ENCODE measurements at regions not wholly inside any gene's neighbourhood (a gene's known extent, or its start where the extent isn't known, plus 50 kb on each side); places are given as distances from the start of the nearest gene placed in this dataset.

- intact Hi-C loops (cut with micrococcal nuclease): no loop called here
- TF ChIP-seq EZH2 (IDR thresholded peaks at IDR 0.05; ENCODE audit: borderline replicate concordance, insufficient read depth, low read depth, low read length, poor library complexity, severe bottlenecking) (no peak), CTCF (IDR thresholded peaks at IDR 0.05) (no peak)
- no peak for DNase-seq
- no peak overlapping the region for H3K27ac ChIP-seq (ENCODE audit: low read length in 2 of 2)
- ChIA-PET POLR2A (no interaction called here), CTCF (interaction anchor here (0.8 kb wide), 1 partner anchor 241 kb away, joined by 4 read pairs; no protein-coding TSS in a partner anchor)
- Mint-ChIP-seq H3K27ac (no peak overlapping the region), H3K27me3 (no peaks in the 10 kb centered on the region), H3K4me1 (peaks cover 8% of the 10 kb centered on the region), H3K4me3 (no peak overlapping the region), H3K9me3 (ENCODE audit: insufficient read depth) (no peaks in the 10 kb centered on the region)
- 71% methylated on average over 2 of the region's 3 CpGs for WGBS (ENCODE audit: insufficient coverage)
- H3K9me3 ChIP-seq (ENCODE audit: control extremely low read depth in 1 of 3, control insufficient read depth in 2 of 3, insufficient read depth in 1 of 3, low read length in 2 of 3): no peaks in the 10 kb centered on the region
- ATAC-seq (ENCODE audit: low read depth): no peak
- peaks cover 0 to 4% of the 10 kb centered on the region in 2 donors for H3K4me1 ChIP-seq (ENCODE audit: control insufficient read depth in 2 of 2, insufficient read depth in 2 of 2, low read length in 2 of 2)
- H3K27me3 ChIP-seq (replicated peaks in 1 of 4; ENCODE audit: control extremely low read depth in 1 of 4, control insufficient read depth in 3 of 4, insufficient read depth in 4 of 4, low read length in 3 of 4): no peaks in the 10 kb centered on the region
- H3K36me3 ChIP-seq (replicated peaks in 1 of 2; ENCODE audit: control extremely low read depth in 1 of 2, control insufficient read depth in 1 of 2, extremely low read depth in 1 of 2, insufficient read depth in 2 of 2, low read length in 1 of 2): no peaks in the 10 kb centered on the region
- H3K9ac ChIP-seq (ENCODE audit: low read length): no peak overlapping the region
- H3K4me2 ChIP-seq (replicated peaks; ENCODE audit: low read depth, low read length, poor library complexity, severe bottlenecking): no peak overlapping the region
- no peaks in the 10 kb centered on the region for H4K20me1 ChIP-seq (ENCODE audit: control insufficient read depth, insufficient read depth, low read length, poor library complexity, severe bottlenecking)
- no peak overlapping the region for H3K4me3 ChIP-seq (ENCODE audit: control extremely low read depth in 1 of 5, extremely low read depth in 1 of 5, insufficient read depth in 1 of 5, low read depth in 2 of 5, low read length in 4 of 5)
- no peaks in the 10 kb centered on the region for H3K79me2 ChIP-seq (ENCODE audit: control insufficient read depth, insufficient read depth, low read length)
- no peak overlapping the region for H2AFZ ChIP-seq (ENCODE audit: insufficient read depth, low read depth, low read length, poor library complexity, severe bottlenecking)
Observed at GRCh38 chr4:89661173-89661899, 175.6 kb downstream of the SNCA start.

- H3K4me2 ChIP-seq (replicated peaks; ENCODE audit: low read depth, low read length, poor library complexity, severe bottlenecking): no peak overlapping the region
- ChIA-PET CTCF (no interaction called here), POLR2A (no interaction called here)
- H4K20me1 ChIP-seq (ENCODE audit: control insufficient read depth, insufficient read depth, low read length, poor library complexity, severe bottlenecking): no peaks in the 10 kb centered on the region
- WGBS (ENCODE audit: insufficient coverage): no CpG with 5 or more reads among the region's 4 CpGs
- Mint-ChIP-seq H3K4me1 (peaks cover 8% of the 10 kb centered on the region), H3K4me3 (no peak overlapping the region), H3K27ac (no peak overlapping the region), H3K9me3 (ENCODE audit: insufficient read depth) (no peaks in the 10 kb centered on the region), H3K27me3 (peaks cover 2% of the 10 kb centered on the region)
- no peaks in the 10 kb centered on the region for H3K36me3 ChIP-seq (replicated peaks in 1 of 2; ENCODE audit: control extremely low read depth in 1 of 2, control insufficient read depth in 1 of 2, extremely low read depth in 1 of 2, insufficient read depth in 2 of 2, low read length in 1 of 2)
- H3K79me2 ChIP-seq (ENCODE audit: control insufficient read depth, insufficient read depth, low read length): no peaks in the 10 kb centered on the region
- no peak overlapping the region for H3K4me3 ChIP-seq (ENCODE audit: control extremely low read depth in 1 of 5, extremely low read depth in 1 of 5, insufficient read depth in 1 of 5, low read depth in 2 of 5, low read length in 4 of 5)
- H2AFZ ChIP-seq (ENCODE audit: insufficient read depth, low read depth, low read length, poor library complexity, severe bottlenecking): no peak overlapping the region
- TF ChIP-seq CTCF (IDR thresholded peaks at IDR 0.05) (no peak), EZH2 (IDR thresholded peaks at IDR 0.05; ENCODE audit: borderline replicate concordance, insufficient read depth, low read depth, low read length, poor library complexity, severe bottlenecking) (no peak)
- DNase-seq (no peak), ATAC-seq (ENCODE audit: low read depth) (no peak)
- H3K9me3 ChIP-seq (ENCODE audit: control extremely low read depth in 1 of 3, control insufficient read depth in 2 of 3, insufficient read depth in 1 of 3, low read length in 2 of 3): no peaks in the 10 kb centered on the region
- H3K9ac ChIP-seq (ENCODE audit: low read length): no peak overlapping the region
- H3K27ac ChIP-seq (ENCODE audit: low read length in 2 of 2): no peak overlapping the region
- H3K27me3 ChIP-seq (replicated peaks in 1 of 4; ENCODE audit: control extremely low read depth in 1 of 4, control insufficient read depth in 3 of 4, insufficient read depth in 4 of 4, low read length in 3 of 4): no peaks in the 10 kb centered on the region
- H3K4me1 ChIP-seq (ENCODE audit: control insufficient read depth in 2 of 2, insufficient read depth in 2 of 2, low read length in 2 of 2): peaks cover 0 to 4% of the 10 kb centered on the region in 2 donors
- intact Hi-C loops (cut with micrococcal nuclease): no loop called here
Observed at GRCh38 chr4:89660444-89661172, 176.4 kb downstream of the SNCA start.
